ENCODE measurements at regions not wholly inside any gene's neighbourhood (a gene's known extent, or its start where the extent isn't known, plus 50 kb on each side); places are given as distances from the start of the nearest gene placed in this dataset.

GRCh38 chr7:69419934-69420333 lies 178.3 kb upstream of the AUTS2 start:
- TF ChIP-seq EP300 (IDR thresholded peaks at IDR 0.05) (no peak), POLR2AphosphoS5 (IDR thresholded peaks at IDR 0.05) (no peak)
- TF ChIP-seq, protein P1, sequence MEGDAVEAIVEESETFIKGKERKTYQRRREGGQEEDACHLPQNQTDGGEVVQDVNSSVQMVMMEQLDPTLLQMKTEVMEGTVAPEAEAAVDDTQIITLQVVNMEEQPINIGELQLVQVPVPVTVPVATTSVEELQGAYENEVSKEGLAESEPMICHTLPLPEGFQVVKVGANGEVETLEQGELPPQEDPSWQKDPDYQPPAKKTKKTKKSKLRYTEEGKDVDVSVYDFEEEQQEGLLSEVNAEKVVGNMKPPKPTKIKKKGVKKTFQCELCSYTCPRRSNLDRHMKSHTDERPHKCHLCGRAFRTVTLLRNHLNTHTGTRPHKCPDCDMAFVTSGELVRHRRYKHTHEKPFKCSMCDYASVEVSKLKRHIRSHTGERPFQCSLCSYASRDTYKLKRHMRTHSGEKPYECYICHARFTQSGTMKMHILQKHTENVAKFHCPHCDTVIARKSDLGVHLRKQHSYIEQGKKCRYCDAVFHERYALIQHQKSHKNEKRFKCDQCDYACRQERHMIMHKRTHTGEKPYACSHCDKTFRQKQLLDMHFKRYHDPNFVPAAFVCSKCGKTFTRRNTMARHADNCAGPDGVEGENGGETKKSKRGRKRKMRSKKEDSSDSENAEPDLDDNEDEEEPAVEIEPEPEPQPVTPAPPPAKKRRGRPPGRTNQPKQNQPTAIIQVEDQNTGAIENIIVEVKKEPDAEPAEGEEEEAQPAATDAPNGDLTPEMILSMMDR (IDR thresholded peaks at IDR 0.05): no peak

Measured in esophagus muscularis mucosa (tissue), 4 donors.